SK-N-SH treated with all-trans-retinoic acid at 6 μM for 48 hours (cell line): ENCODE measurements at regions not wholly inside any gene's neighbourhood (a gene's known extent, or its start where the extent isn't known, plus 50 kb on each side); places are given as distances from the start of the nearest gene placed in this dataset.

ENCODE experiments used
- ATAC-seq: fragments of 200-7000 bp; cut with Tn5 transposase; 3 replicates; pipeline ENCODE4 v1.9.1; 2020; ENCODE audit warnings: mild to moderate bottlenecking, moderate library complexity
- ARNTL ChIP-seq: fragments of 450-650 bp; formaldehyde crosslinking; IDR thresholded peaks from 2 replicates; pipeline ENCODE4 v1.5.0; 2020; ENCODE audit warnings: low read depth, mild to moderate bottlenecking, moderate library complexity, borderline replicate concordance
- BACH2 ChIP-seq: fragments of 250-450 bp; sonication (Bioruptor Pico); IDR thresholded peaks from 2 replicates; pipeline ENCODE4 v1.9.0; 2021; ENCODE audit warnings: mild to moderate bottlenecking, borderline replicate concordance
- CSDC2 ChIP-seq: fragments of 250-450 bp; sonication (Bioruptor Pico); IDR thresholded peaks from 2 replicates; pipeline ENCODE4 v1.5.0; 2020; ENCODE audit warnings: mild to moderate bottlenecking, moderate library complexity
- GLIS3 ChIP-seq: fragments of 250-450 bp; sonication (Bioruptor Pico); IDR thresholded peaks from 2 replicates; pipeline ENCODE4 v1.5.0; 2020; ENCODE audit warnings: mild to moderate bottlenecking, moderate library complexity
- ISL1 ChIP-seq: fragments of 250-450 bp; sonication (Bioruptor Pico); IDR thresholded peaks from 2 replicates; pipeline ENCODE4 v2.1.2; 2022; ENCODE audit warnings: mild to moderate bottlenecking, moderate library complexity
- OSR1 ChIP-seq: fragments of 250-450 bp; sonication (Bioruptor Pico); IDR thresholded peaks from 2 replicates; pipeline ENCODE4 v1.8.0; 2022; ENCODE audit warnings: moderate library complexity, mild to moderate bottlenecking, inconsistent platforms
- PPARA ChIP-seq: fragments of 250-450 bp; sonication (Bioruptor Pico); IDR thresholded peaks from 2 replicates; pipeline ENCODE4 v1.5.0; 2020; ENCODE audit warnings: mild to moderate bottlenecking, borderline replicate concordance
- TCF4 ChIP-seq: fragments of 250-450 bp; sonication (Bioruptor Pico); IDR thresholded peaks from 2 replicates; pipeline ENCODE4 v1.8.0; 2021; ENCODE audit warnings: mild to moderate bottlenecking, moderate library complexity, borderline replicate concordance
- TOX ChIP-seq: fragments of 250-450 bp; sonication (Bioruptor Pico); IDR thresholded peaks from 2 replicates; pipeline ENCODE4 v1.8.0; 2021; ENCODE audit warnings: mild to moderate bottlenecking, moderate library complexity, borderline replicate concordance
- ZC3H10 ChIP-seq: fragments of 250-450 bp; sonication (Bioruptor Pico); IDR thresholded peaks from 2 replicates; pipeline ENCODE4 v1.5.1; 2021; ENCODE audit warnings: mild to moderate bottlenecking, moderate library complexity
- ZFP3 ChIP-seq: fragments of 250-450 bp; sonication (Bioruptor Pico); IDR thresholded peaks from 2 replicates; pipeline ENCODE4 v1.5.0; 2020; ENCODE audit warnings: mild to moderate bottlenecking, moderate library complexity
- ZFP30 ChIP-seq: fragments of 450-650 bp; formaldehyde crosslinking; IDR thresholded peaks from 2 replicates; pipeline ENCODE4 v1.5.0; 2022; ENCODE audit warnings: mild to moderate bottlenecking, moderate library complexity
- ZNF70 ChIP-seq: fragments of 450-650 bp; formaldehyde crosslinking; IDR thresholded peaks from 2 replicates; pipeline ENCODE4 v1.5.0; 2020; ENCODE audit warnings: mild to moderate bottlenecking, moderate library complexity
- TF ChIP-seq, protein P1 (sequence below): fragments of 250-450 bp; sonication (Bioruptor Pico); IDR thresholded peaks from 2 replicates; pipeline ENCODE4 v1.5.1; 2020; ENCODE audit warnings: low read depth, mild to moderate bottlenecking, moderate library complexity
- TF ChIP-seq, protein P2 (sequence below): fragments of 250-450 bp; sonication (Bioruptor Pico); IDR thresholded peaks from 2 replicates; pipeline ENCODE4 v1.5.1; 2021; ENCODE audit warnings: mild to moderate bottlenecking, moderate library complexity
- TF ChIP-seq, protein P3 (sequence below): fragments of 250-450 bp; sonication (Bioruptor Pico); IDR thresholded peaks from 2 replicates; pipeline ENCODE4 v1.8.0; 2020; ENCODE audit warnings: mild to moderate bottlenecking, moderate library complexity, borderline replicate concordance
- TF ChIP-seq, protein P4 (sequence below): fragments of 250-450 bp; sonication (Bioruptor Pico); IDR thresholded peaks from 2 replicates; pipeline ENCODE4 v1.5.0; 2020; ENCODE audit warnings: mild to moderate bottlenecking, moderate library complexity

DNA sequence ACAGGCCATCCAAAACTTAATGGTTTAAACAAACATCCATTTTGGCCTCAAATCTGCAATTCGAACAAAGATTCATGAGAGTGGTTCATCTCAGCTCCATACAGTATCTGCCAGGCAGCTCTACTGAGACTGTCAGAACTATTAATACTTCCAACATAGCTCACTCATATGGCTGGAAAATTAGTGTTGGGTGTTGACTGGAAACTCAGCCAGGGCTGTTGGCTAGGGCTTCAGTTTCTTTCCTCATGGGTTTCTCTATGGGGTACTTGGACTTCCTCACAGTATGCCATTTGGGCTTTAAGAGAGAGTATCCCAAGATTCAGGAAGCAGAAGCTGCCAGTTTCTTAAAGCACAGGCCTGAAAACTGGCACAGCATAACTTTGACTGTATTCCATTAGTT lies 240.3 kb downstream of the TPBG start:
- no peak for ATAC-seq
- TF ChIP-seq ISL1 (CRISPR knock-in tag) (no peak), PPARA (CRISPR knock-in tag) (no peak), ZNF70 (CRISPR knock-in tag) (no peak), OSR1 (no peak), ZFP30 (no peak), ZC3H10 (CRISPR knock-in tag) (no peak), ARNTL (CRISPR knock-in tag) (no peak)
- TF ChIP-seq, protein P1, sequence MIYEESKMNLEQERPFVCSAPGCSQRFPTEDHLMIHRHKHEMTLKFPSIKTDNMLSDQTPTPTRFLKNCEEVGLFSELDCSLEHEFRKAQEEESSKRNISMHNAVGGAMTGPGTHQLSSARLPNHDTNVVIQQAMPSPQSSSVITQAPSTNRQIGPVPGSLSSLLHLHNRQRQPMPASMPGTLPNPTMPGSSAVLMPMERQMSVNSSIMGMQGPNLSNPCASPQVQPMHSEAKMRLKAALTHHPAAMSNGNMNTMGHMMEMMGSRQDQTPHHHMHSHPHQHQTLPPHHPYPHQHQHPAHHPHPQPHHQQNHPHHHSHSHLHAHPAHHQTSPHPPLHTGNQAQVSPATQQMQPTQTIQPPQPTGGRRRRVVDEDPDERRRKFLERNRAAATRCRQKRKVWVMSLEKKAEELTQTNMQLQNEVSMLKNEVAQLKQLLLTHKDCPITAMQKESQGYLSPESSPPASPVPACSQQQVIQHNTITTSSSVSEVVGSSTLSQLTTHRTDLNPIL (CRISPR knock-in tag): no peak
- TF ChIP-seq, protein P2, sequence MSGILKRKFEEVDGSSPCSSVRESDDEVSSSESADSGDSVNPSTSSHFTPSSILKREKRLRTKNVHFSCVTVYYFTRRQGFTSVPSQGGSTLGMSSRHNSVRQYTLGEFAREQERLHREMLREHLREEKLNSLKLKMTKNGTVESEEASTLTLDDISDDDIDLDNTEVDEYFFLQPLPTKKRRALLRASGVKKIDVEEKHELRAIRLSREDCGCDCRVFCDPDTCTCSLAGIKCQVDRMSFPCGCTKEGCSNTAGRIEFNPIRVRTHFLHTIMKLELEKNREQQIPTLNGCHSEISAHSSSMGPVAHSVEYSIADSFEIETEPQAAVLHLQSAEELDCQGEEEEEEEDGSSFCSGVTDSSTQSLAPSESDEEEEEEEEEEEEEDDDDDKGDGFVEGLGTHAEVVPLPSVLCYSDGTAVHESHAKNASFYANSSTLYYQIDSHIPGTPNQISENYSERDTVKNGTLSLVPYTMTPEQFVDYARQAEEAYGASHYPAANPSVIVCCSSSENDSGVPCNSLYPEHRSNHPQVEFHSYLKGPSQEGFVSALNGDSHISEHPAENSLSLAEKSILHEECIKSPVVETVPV (CRISPR knock-in tag): no peak
- TF ChIP-seq, protein P3, sequence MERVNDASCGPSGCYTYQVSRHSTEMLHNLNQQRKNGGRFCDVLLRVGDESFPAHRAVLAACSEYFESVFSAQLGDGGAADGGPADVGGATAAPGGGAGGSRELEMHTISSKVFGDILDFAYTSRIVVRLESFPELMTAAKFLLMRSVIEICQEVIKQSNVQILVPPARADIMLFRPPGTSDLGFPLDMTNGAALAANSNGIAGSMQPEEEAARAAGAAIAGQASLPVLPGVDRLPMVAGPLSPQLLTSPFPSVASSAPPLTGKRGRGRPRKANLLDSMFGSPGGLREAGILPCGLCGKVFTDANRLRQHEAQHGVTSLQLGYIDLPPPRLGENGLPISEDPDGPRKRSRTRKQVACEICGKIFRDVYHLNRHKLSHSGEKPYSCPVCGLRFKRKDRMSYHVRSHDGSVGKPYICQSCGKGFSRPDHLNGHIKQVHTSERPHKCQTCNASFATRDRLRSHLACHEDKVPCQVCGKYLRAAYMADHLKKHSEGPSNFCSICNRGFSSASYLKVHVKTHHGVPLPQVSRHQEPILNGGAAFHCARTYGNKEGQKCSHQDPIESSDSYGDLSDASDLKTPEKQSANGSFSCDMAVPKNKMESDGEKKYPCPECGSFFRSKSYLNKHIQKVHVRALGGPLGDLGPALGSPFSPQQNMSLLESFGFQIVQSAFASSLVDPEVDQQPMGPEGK: no peak
- TF ChIP-seq, all 23 proteins: peak for 0

DNA sequence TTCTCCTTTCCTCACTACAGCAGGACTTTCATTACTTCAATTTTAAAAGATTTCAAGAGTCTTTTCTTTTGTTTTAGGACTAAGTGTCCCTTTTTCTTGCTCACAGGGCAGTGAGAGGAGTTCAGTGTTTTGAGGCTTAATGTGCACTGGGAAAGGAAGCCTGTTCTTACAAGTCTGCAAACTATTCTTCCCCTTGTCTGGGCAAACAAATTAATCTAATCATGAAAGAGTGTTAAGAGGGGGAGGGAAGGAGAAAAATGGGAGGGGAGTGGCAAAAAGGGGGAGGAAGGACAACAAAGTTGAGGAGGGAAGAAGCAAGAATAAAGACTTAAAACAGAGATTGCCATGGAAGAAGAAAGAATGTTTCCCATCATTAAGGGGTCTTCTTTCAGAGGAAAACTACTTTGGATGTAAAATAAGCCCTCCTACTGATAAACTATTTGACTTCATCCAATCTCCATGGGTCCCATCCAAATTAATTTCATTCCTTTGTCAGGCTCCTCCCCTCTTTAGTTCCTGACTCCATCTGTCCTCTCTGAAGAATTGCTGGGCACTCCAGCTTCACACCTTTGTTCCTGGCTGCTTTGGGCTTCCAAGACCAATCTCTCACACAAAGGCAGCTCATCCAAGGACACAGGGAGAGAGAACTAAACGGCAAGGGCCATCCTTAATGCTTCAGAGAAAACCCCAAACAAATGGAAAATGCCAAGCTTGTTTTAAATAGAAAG lies 244.5 kb downstream of the TPBG start:
- no peak for TF ChIP-seq ZC3H10 (CRISPR knock-in tag)

DNA sequence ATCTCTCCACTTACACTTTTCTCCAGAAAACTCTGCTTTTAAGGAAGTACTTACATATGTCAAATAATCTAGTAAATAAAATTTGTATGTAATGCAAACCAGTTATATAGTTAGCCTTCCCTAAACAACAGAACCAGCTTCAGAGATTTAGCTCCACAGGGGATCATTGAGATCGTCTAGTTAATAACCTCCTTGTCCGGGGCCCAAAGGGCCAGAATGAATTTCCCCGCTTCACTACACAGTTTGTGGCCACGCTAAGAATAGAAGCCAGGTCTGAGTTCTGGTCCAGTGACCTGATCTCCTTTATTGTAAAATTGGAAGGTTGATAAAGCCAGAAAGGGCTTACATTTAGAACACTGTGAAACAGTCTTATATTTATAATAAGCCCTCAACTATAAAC lies 245.2 kb downstream of the TPBG start:
- ATAC-seq: no peak
- no peak for TF ChIP-seq TCF4
- no peak for TF ChIP-seq ZFP3
- TF ChIP-seq, protein P2 (CRISPR knock-in tag): no peak
- TF ChIP-seq ZFP30: no peak
- TF ChIP-seq PPARA (CRISPR knock-in tag): no peak
- no peak for TF ChIP-seq TOX (CRISPR knock-in tag)
- TF ChIP-seq ISL1 (CRISPR knock-in tag): no peak
- no peak for TF ChIP-seq GLIS3 (CRISPR knock-in tag)
- TF ChIP-seq BACH2 (CRISPR knock-in tag): no peak

More for the DNA sequence above, 244.5 kb downstream of the TPBG start:
- ATAC-seq: no peak

DNA sequence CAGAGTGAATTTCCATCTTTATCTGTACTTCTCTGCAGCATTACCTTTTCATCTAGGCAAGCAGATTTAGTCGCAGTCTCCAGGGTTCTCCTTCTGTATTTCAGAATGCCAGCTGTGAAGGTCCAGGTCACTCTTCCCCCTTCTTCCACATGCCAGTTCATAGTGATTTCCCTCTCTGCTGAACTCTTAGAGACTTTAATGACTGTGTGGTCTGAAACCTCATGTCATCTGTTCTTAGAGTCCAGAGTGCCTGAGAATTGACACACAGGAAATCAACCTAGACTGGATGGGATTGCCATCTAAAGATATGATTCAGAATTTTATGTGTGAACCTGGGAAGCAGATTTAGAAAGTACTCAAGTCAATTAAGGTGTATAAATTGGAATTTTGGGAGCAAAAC lies 248.1 kb downstream of the TPBG start:
- no peak for ATAC-seq
- no peak for TF ChIP-seq TOX (CRISPR knock-in tag)
- TF ChIP-seq, protein P3: no peak
- TF ChIP-seq, protein P1 (CRISPR knock-in tag): no peak
- no peak for TF ChIP-seq ZFP3
- TF ChIP-seq GLIS3 (CRISPR knock-in tag): no peak
- no peak for TF ChIP-seq PPARA (CRISPR knock-in tag)
- no peak for TF ChIP-seq TCF4
- TF ChIP-seq CSDC2 (CRISPR knock-in tag): no peak
- TF ChIP-seq, protein P4, sequence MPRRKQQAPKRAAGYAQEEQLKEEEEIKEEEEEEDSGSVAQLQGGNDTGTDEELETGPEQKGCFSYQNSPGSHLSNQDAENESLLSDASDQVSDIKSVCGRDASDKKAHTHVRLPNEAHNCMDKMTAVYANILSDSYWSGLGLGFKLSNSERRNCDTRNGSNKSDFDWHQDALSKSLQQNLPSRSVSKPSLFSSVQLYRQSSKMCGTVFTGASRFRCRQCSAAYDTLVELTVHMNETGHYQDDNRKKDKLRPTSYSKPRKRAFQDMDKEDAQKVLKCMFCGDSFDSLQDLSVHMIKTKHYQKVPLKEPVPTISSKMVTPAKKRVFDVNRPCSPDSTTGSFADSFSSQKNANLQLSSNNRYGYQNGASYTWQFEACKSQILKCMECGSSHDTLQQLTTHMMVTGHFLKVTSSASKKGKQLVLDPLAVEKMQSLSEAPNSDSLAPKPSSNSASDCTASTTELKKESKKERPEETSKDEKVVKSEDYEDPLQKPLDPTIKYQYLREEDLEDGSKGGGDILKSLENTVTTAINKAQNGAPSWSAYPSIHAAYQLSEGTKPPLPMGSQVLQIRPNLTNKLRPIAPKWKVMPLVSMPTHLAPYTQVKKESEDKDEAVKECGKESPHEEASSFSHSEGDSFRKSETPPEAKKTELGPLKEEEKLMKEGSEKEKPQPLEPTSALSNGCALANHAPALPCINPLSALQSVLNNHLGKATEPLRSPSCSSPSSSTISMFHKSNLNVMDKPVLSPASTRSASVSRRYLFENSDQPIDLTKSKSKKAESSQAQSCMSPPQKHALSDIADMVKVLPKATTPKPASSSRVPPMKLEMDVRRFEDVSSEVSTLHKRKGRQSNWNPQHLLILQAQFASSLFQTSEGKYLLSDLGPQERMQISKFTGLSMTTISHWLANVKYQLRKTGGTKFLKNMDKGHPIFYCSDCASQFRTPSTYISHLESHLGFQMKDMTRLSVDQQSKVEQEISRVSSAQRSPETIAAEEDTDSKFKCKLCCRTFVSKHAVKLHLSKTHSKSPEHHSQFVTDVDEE (CRISPR knock-in tag): no peak
